Renal pelvis (tissue), 1 donor: ENCODE measurements at regions not wholly inside any gene's neighbourhood (a gene's known extent, or its start where the extent isn't known, plus 50 kb on each side); places are given as distances from the start of the nearest gene placed in this dataset.

ENCODE experiments used
- DNase-seq: peaks from one replicate; pipeline ENCODE4 v3.0.0-alpha.2; 2013

GRCh38 chr4:183563874-183564273 lies 59.0 kb downstream of the ING2 start:
- no peak for DNase-seq

DNA sequence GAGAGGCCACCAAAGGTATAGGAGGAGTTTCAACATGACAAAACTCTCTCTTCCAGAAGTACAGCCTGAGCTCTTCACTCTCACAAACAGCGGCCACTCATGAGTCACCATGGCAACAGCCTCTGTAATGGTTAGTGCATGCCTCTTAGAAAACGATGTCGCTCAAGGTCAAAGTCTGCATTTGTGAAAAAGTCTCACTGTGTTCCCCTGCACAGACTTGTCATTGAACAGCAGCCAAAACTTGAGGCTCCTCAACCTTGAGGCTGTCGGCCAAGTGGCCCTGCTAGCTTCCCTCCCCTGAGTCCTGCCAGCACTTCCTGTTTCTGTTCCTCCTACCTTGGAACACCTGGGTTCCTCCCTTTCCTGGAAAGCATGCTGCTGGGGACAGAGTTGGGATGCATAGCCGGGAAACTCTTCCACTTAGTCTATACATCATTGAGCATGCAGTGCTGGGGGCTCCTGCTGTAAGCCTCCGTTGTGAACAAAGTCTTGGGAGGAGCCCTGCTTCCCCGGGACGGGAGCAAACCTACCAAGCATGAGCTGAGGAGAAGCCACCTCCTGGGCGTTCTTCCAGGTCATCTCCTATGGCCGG lies 66.6 kb downstream of the ING2 start:
- DNase-seq: peak; percentile 41

GRCh38 chr4:183576701-183577404 lies 72.0 kb downstream of the ING2 start:
- DNase-seq: no peak

DNA sequence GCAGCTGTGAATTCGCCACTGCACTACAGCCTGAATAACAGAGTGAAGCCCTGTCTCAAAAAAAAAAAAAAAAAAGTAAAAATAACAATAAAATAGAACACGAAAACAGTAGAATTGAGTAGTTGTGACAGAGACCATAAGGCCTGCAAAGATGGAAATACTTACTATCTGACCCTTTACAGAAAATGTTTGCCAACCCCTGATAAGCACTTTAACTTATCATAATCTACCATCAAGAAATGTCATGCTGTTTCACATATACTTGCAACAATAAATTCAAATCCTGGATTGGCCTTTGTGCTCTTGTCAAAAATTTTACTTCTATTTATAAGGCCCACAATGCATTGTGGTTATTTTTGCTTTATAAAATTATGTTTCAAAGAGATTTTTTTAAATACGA lies 75.5 kb downstream of the ING2 start:
- no peak for DNase-seq

GRCh38 chr4:183580849-183581248 lies 76.0 kb downstream of the ING2 start:
- DNase-seq: no peak

DNA sequence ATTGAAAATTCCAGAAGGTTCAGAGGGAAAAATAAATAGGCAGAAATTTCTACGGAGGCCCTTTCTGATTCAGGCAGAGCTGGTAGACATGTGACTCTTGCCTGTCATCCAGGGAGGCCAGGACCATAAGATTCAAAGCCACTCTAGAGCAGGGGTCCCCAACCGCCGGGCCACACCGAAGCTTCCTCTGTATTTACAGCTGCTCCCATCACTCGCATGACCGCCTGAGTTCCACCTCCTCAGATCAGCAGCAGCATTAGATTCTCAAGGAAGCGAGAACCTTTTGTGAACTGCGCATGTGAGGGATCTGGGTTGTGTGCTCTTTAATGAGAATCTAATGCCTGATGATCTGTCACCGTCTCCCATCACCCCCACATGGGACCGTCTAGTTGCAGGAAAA lies 72.2 kb downstream of the RWDD4 start:
- DNase-seq: no peak

GRCh38 chr4:183588169-183588675 lies 70.8 kb downstream of the RWDD4 start:
- DNase-seq: peak; percentile 67

- no peak for DNase-seq
Measured at GRCh38 chr4:183588691-183589090, 70.3 kb downstream of the RWDD4 start.

DNA sequence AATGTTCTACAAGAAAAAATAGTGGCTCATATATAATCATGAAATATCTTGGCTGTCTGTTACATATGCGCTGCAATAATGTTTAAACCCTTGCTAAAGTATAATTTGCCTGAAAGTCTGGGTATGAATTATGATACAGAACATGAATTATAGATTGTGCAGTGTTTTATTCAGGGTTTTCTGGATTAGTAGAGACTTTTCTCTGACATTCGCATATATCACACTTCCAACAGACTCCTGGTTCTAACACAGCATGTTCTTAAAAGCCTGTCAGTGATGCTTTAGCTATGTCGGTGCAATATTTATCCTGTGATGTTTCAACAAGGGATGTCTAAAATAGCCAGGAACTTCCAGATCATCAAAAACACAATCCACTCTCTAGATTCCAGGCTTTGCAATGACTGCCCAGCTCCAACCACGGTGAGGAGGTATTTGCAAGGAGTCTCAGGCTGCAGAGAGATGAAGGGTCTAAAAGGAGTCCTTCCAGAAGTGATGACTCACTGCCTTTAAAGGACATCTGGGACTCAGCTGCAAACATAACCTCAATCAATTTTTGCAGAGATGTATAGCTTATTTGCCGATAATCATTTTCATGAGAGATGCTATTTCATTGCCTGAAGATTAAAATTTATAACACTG lies 69.4 kb downstream of the RWDD4 start:
- DNase-seq: no peak
